ENCODE measurements at regions not wholly inside any gene's neighbourhood (a gene's known extent, or its start where the extent isn't known, plus 50 kb on each side); places are given as distances from the start of the nearest gene placed in this dataset.

- TF ChIP-seq USF1 (IDR thresholded peaks at IDR 0.05) (no peak), EP300 (IDR thresholded peaks at IDR 0.05; ENCODE audit: borderline replicate concordance) (no peak), YY1 (IDR thresholded peaks at IDR 0.05; ENCODE audit: low read depth) (no peak), CEBPB (IDR thresholded peaks at IDR 0.05) (no peak), NFIC (IDR thresholded peaks at IDR 0.05) (no peak)
Observed at GRCh38 chr6:81934936-81935335, 182.5 kb upstream of the TENT5A start.
